ENCODE measurements at regions not wholly inside any gene's neighbourhood (a gene's known extent, or its start where the extent isn't known, plus 50 kb on each side); places are given as distances from the start of the nearest gene placed in this dataset.
"Not testable (repeated sequence)": the region's sequence is repeated elsewhere in the genome, so short reads cannot be mapped to it uniquely, and the experiment has no call there.

GRCh38 chr22:35480627-35481550 lies 59.7 kb upstream of the RASD2 start:
- DNase-seq (ENCODE audit: low spot score) (no peak), ATAC-seq (ENCODE audit: low FRiP score) (no peak)
- TF ChIP-seq CTCF (IDR thresholded peaks at IDR 0.05): no peak

- TF ChIP-seq CTCF (IDR thresholded peaks at IDR 0.05): no peak
- ATAC-seq (ENCODE audit: low FRiP score): no peak
- no peak for DNase-seq (ENCODE audit: low spot score)
These were observed 58.3 kb upstream of the RASD2 start for GRCh38 chr22:35482311-35482710.

- ATAC-seq (ENCODE audit: low FRiP score) (no peak), DNase-seq (ENCODE audit: low spot score) (no peak)
- TF ChIP-seq CTCF (IDR thresholded peaks at IDR 0.05): no peak
These were observed 57.7 kb upstream of the RASD2 start for GRCh38 chr22:35482974-35483373.

- TF ChIP-seq CTCF (IDR thresholded peaks at IDR 0.05): no peak
- ATAC-seq (ENCODE audit: low FRiP score) (no peak), DNase-seq (ENCODE audit: low spot score) (no peak)
These were observed 56.9 kb upstream of the RASD2 start for GRCh38 chr22:35483730-35484129.

GRCh38 chr22:35484651-35485556 lies 55.7 kb upstream of the RASD2 start:
- DNase-seq (ENCODE audit: low spot score): no peak
- TF ChIP-seq CTCF (IDR thresholded peaks at IDR 0.05): no peak
- no peak for ATAC-seq (ENCODE audit: low FRiP score)

- ATAC-seq (ENCODE audit: low FRiP score) (no peak), DNase-seq (ENCODE audit: low spot score) (no peak)
- no peak for TF ChIP-seq CTCF (IDR thresholded peaks at IDR 0.05)
These were observed 54.5 kb upstream of the RASD2 start for GRCh38 chr22:35486116-35486631.

- ATAC-seq (ENCODE audit: low FRiP score); DNase-seq (ENCODE audit: low spot score): not testable (repeated sequence)
These were observed 53.0 kb upstream of the RASD2 start for GRCh38 chr22:35487623-35488022.
